ENCODE measurements at regions not wholly inside any gene's neighbourhood (a gene's known extent, or its start where the extent isn't known, plus 50 kb on each side); places are given as distances from the start of the nearest gene placed in this dataset.

DNA sequence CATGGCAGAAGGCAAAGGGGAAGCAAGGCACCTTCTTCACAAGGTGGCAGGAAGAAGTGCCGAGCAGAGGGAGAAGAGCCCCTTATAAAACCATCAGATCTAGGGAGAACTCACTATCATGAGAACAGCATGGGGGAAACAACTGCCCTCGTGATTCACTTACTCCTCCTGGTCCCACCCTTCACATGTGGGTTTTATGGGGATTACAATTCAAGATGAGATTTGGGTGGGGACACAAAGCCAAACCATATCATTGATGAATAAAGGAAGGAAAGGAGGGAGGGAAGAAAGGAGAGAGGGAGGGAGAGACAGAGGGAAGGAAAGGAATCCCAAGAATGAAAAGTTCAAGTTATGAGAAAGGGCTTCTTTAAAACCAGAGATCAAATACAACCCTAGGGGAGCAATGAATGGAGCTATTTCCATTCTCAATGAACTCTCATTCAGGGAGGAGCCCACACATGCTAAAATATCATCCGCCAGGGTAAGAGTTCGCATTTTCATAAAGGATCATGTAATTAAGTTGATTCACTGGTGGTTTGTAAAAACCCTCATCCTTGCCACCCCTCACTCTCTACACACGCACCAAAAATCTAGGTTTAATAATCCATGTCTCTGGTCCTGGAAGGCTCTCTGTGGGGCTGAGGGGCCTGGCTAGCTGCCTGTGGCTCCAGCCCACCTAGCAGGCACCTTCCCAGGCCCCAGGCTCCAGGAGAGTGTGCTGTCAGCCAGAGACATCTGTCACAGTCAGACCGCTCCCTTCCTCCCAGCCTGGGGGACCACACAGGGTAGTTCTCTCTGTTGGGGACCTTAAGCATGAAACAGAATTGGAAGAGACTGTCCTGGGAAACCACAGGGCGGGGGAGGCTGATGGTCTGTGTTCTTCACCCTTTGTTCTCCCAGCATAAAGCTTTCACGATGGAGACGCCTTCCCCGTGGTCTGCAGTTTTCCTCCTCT, 94.0 kb downstream of the CCDC185 start:
- no peak for TF ChIP-seq ARNTL (CRISPR knock-in tag; IDR thresholded peaks at IDR 0.05; ENCODE audit: borderline replicate concordance, low read depth)
- TF ChIP-seq, protein P1, sequence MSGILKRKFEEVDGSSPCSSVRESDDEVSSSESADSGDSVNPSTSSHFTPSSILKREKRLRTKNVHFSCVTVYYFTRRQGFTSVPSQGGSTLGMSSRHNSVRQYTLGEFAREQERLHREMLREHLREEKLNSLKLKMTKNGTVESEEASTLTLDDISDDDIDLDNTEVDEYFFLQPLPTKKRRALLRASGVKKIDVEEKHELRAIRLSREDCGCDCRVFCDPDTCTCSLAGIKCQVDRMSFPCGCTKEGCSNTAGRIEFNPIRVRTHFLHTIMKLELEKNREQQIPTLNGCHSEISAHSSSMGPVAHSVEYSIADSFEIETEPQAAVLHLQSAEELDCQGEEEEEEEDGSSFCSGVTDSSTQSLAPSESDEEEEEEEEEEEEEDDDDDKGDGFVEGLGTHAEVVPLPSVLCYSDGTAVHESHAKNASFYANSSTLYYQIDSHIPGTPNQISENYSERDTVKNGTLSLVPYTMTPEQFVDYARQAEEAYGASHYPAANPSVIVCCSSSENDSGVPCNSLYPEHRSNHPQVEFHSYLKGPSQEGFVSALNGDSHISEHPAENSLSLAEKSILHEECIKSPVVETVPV (CRISPR knock-in tag; IDR thresholded peaks at IDR 0.05), result no peak
- no peak for TF ChIP-seq ZFP3 (CRISPR knock-in tag; IDR thresholded peaks at IDR 0.05)
- TF ChIP-seq ISL1 (CRISPR knock-in tag; IDR thresholded peaks at IDR 0.05), result no peak
- TF ChIP-seq ZFP30 (CRISPR knock-in tag; IDR thresholded peaks at IDR 0.05), result no peak
- TF ChIP-seq, protein P2, sequence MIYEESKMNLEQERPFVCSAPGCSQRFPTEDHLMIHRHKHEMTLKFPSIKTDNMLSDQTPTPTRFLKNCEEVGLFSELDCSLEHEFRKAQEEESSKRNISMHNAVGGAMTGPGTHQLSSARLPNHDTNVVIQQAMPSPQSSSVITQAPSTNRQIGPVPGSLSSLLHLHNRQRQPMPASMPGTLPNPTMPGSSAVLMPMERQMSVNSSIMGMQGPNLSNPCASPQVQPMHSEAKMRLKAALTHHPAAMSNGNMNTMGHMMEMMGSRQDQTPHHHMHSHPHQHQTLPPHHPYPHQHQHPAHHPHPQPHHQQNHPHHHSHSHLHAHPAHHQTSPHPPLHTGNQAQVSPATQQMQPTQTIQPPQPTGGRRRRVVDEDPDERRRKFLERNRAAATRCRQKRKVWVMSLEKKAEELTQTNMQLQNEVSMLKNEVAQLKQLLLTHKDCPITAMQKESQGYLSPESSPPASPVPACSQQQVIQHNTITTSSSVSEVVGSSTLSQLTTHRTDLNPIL (CRISPR knock-in tag; IDR thresholded peaks at IDR 0.05; ENCODE audit: low read depth), result no peak
- TF ChIP-seq ZNF565 (CRISPR knock-in tag; conservative IDR thresholded peaks at IDR 0.05; ENCODE audit: low read depth), result no peak
- no peak for TF ChIP-seq TOX (CRISPR knock-in tag; IDR thresholded peaks at IDR 0.05; ENCODE audit: borderline replicate concordance)
- no peak for TF ChIP-seq BACH2 (CRISPR knock-in tag; IDR thresholded peaks at IDR 0.05; ENCODE audit: borderline replicate concordance)
- no peak for TF ChIP-seq ZC3H10 (CRISPR knock-in tag; IDR thresholded peaks at IDR 0.05)
- TF ChIP-seq, protein P3, sequence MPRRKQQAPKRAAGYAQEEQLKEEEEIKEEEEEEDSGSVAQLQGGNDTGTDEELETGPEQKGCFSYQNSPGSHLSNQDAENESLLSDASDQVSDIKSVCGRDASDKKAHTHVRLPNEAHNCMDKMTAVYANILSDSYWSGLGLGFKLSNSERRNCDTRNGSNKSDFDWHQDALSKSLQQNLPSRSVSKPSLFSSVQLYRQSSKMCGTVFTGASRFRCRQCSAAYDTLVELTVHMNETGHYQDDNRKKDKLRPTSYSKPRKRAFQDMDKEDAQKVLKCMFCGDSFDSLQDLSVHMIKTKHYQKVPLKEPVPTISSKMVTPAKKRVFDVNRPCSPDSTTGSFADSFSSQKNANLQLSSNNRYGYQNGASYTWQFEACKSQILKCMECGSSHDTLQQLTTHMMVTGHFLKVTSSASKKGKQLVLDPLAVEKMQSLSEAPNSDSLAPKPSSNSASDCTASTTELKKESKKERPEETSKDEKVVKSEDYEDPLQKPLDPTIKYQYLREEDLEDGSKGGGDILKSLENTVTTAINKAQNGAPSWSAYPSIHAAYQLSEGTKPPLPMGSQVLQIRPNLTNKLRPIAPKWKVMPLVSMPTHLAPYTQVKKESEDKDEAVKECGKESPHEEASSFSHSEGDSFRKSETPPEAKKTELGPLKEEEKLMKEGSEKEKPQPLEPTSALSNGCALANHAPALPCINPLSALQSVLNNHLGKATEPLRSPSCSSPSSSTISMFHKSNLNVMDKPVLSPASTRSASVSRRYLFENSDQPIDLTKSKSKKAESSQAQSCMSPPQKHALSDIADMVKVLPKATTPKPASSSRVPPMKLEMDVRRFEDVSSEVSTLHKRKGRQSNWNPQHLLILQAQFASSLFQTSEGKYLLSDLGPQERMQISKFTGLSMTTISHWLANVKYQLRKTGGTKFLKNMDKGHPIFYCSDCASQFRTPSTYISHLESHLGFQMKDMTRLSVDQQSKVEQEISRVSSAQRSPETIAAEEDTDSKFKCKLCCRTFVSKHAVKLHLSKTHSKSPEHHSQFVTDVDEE (CRISPR knock-in tag; IDR thresholded peaks at IDR 0.05), result no peak
- TF ChIP-seq ZNF8 (CRISPR knock-in tag; IDR thresholded peaks at IDR 0.05), result no peak
- no peak for TF ChIP-seq SNAI2 (CRISPR knock-in tag; IDR thresholded peaks at IDR 0.05)
- TF ChIP-seq, protein P4, sequence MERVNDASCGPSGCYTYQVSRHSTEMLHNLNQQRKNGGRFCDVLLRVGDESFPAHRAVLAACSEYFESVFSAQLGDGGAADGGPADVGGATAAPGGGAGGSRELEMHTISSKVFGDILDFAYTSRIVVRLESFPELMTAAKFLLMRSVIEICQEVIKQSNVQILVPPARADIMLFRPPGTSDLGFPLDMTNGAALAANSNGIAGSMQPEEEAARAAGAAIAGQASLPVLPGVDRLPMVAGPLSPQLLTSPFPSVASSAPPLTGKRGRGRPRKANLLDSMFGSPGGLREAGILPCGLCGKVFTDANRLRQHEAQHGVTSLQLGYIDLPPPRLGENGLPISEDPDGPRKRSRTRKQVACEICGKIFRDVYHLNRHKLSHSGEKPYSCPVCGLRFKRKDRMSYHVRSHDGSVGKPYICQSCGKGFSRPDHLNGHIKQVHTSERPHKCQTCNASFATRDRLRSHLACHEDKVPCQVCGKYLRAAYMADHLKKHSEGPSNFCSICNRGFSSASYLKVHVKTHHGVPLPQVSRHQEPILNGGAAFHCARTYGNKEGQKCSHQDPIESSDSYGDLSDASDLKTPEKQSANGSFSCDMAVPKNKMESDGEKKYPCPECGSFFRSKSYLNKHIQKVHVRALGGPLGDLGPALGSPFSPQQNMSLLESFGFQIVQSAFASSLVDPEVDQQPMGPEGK (CRISPR knock-in tag; IDR thresholded peaks at IDR 0.05; ENCODE audit: borderline replicate concordance), result no peak
